Effector memory CD4-positive, alpha-beta T cell (primary cell): ENCODE measurements at regions not wholly inside any gene's neighbourhood (a gene's known extent, or its start where the extent isn't known, plus 50 kb on each side); places are given as distances from the start of the nearest gene placed in this dataset.

Experiments
- DNase-seq, 3 donors: peaks; one replicate each; pipeline ENCODE4 v3.0.0-alpha.2; 2020
- H3K27ac ChIP-seq: 2 replicates; pipeline ENCODE4 v1.7.0; 2013; ENCODE audit warnings: mild to moderate bottlenecking, low read length, moderate library complexity; ENCODE audit not compliant: insufficient read depth, poor library complexity, severe bottlenecking
- H3K27me3 ChIP-seq: replicated peaks from 2 replicates; pipeline ENCODE4 v1.7.0; 2013; ENCODE audit warnings: mild to moderate bottlenecking, low read length; ENCODE audit not compliant: insufficient read depth, control insufficient read depth, poor library complexity, severe bottlenecking
- H3K36me3 ChIP-seq: 2 replicates; pipeline ENCODE4 v1.7.0; 2013; ENCODE audit warnings: mild to moderate bottlenecking, low read length, moderate library complexity; ENCODE audit not compliant: control insufficient read depth, insufficient read depth
- H3K4me1 ChIP-seq: 2 replicates; pipeline ENCODE4 v1.7.0; 2013; ENCODE audit warnings: low read length, mild to moderate bottlenecking; ENCODE audit not compliant: control insufficient read depth, insufficient read depth, poor library complexity, severe bottlenecking
- H3K4me3 ChIP-seq: 2 replicates; pipeline ENCODE4 v1.7.0; 2013; ENCODE audit warnings: low read length, low read depth, mild to moderate bottlenecking; ENCODE audit not compliant: insufficient read depth, poor library complexity, severe bottlenecking
- H3K9me3 ChIP-seq: 2 replicates; pipeline ENCODE4 v1.7.0; 2013; ENCODE audit warnings: mild to moderate bottlenecking, low read length, moderate library complexity; ENCODE audit not compliant: control insufficient read depth

- Histone ChIP-seq H3K4me1 (no peaks in the 10 kb centered on the region), H3K27me3 (no peaks in the 10 kb centered on the region), H3K9me3 (no peaks in the 10 kb centered on the region), H3K27ac (no peak overlapping the region), H3K4me3 (no peak overlapping the region), H3K36me3 (no peaks in the 10 kb centered on the region)
- DNase-seq = no peak
Measured at GRCh38 chr16:60463986-60464385, 1572.3 kb downstream of the CDH8 start.

- H3K27me3 ChIP-seq = no peaks in the 10 kb centered on the region
- no peak overlapping the region for H3K27ac ChIP-seq
- H3K4me1 ChIP-seq = no peaks in the 10 kb centered on the region
- no peak overlapping the region for H3K4me3 ChIP-seq
- no peak for DNase-seq
- no peaks in the 10 kb centered on the region for H3K36me3 ChIP-seq
- H3K9me3 ChIP-seq = no peaks in the 10 kb centered on the region
Measured at GRCh38 chr16:60459463-60459862, 1576.8 kb downstream of the CDH8 start.

GRCh38 chr16:60458255-60458654, 1578.0 kb downstream of the CDH8 start:
- Histone ChIP-seq H3K27me3 (no peaks in the 10 kb centered on the region), H3K27ac (no peak overlapping the region), H3K9me3 (no peaks in the 10 kb centered on the region), H3K4me3 (no peak overlapping the region), H3K4me1 (no peaks in the 10 kb centered on the region), H3K36me3 (no peaks in the 10 kb centered on the region)
- no peak for DNase-seq

GRCh38 chr16:60452646-60453045, 1583.6 kb downstream of the CDH8 start:
- Histone ChIP-seq H3K27ac (no peak overlapping the region), H3K9me3 (no peaks in the 10 kb centered on the region), H3K4me1 (no peaks in the 10 kb centered on the region), H3K27me3 (no peaks in the 10 kb centered on the region), H3K36me3 (no peaks in the 10 kb centered on the region), H3K4me3 (no peak overlapping the region)
- no peak for DNase-seq

GRCh38 chr16:60438894-60439293, 1597.3 kb downstream of the CDH8 start:
- H3K9me3 ChIP-seq = no peaks in the 10 kb centered on the region
- DNase-seq = no peak
- H3K4me1 ChIP-seq = no peaks in the 10 kb centered on the region
- no peak overlapping the region for H3K27ac ChIP-seq
- no peak overlapping the region for H3K4me3 ChIP-seq
- no peaks in the 10 kb centered on the region for H3K27me3 ChIP-seq
- H3K36me3 ChIP-seq = no peaks in the 10 kb centered on the region

GRCh38 chr16:60432472-60432871, 1603.8 kb downstream of the CDH8 start:
- Histone ChIP-seq H3K9me3 (no peaks in the 10 kb centered on the region), H3K4me1 (no peaks in the 10 kb centered on the region), H3K4me3 (no peak overlapping the region), H3K36me3 (no peaks in the 10 kb centered on the region), H3K27ac (no peak overlapping the region), H3K27me3 (no peaks in the 10 kb centered on the region)
- DNase-seq = no peak

- no peak for DNase-seq
- Histone ChIP-seq H3K9me3 (no peaks in the 10 kb centered on the region), H3K4me1 (no peaks in the 10 kb centered on the region), H3K4me3 (no peak overlapping the region), H3K36me3 (no peaks in the 10 kb centered on the region), H3K27ac (no peak overlapping the region), H3K27me3 (no peaks in the 10 kb centered on the region)
Measured at GRCh38 chr16:60419859-60420258, 1616.4 kb downstream of the CDH8 start.

GRCh38 chr16:60414613-60415012, 1621.6 kb downstream of the CDH8 start:
- Histone ChIP-seq H3K9me3 (no peaks in the 10 kb centered on the region), H3K4me3 (no peak overlapping the region), H3K27ac (no peak overlapping the region), H3K36me3 (no peaks in the 10 kb centered on the region), H3K4me1 (no peaks in the 10 kb centered on the region), H3K27me3 (no peaks in the 10 kb centered on the region)
- DNase-seq = no peak

GRCh38 chr16:60413969-60414368, 1622.3 kb downstream of the CDH8 start:
- no peaks in the 10 kb centered on the region for H3K27me3 ChIP-seq
- no peak overlapping the region for H3K4me3 ChIP-seq
- no peaks in the 10 kb centered on the region for H3K4me1 ChIP-seq
- DNase-seq = no peak
- no peaks in the 10 kb centered on the region for H3K36me3 ChIP-seq
- no peak overlapping the region for H3K27ac ChIP-seq
- H3K9me3 ChIP-seq = no peaks in the 10 kb centered on the region

- no peaks in the 10 kb centered on the region for H3K9me3 ChIP-seq
- H3K4me3 ChIP-seq = no peak overlapping the region
Measured at GRCh38 chr16:60407606-60408005, 1628.6 kb downstream of the CDH8 start.

GRCh38 chr16:60407034-60407433, 1629.2 kb downstream of the CDH8 start:
- no peak for DNase-seq
- Histone ChIP-seq H3K4me3 (no peak overlapping the region), H3K36me3 (no peaks in the 10 kb centered on the region), H3K4me1 (no peaks in the 10 kb centered on the region), H3K27me3 (no peaks in the 10 kb centered on the region), H3K27ac (no peak overlapping the region), H3K9me3 (no peaks in the 10 kb centered on the region)

More at GRCh38 chr16:60407606-60408005, 1628.6 kb downstream of the CDH8 start:
- Histone ChIP-seq H3K27me3 (no peaks in the 10 kb centered on the region), H3K36me3 (no peaks in the 10 kb centered on the region), H3K4me1 (no peaks in the 10 kb centered on the region), H3K27ac (no peak overlapping the region)
- no peak for DNase-seq
